ENCODE measurements at regions not wholly inside any gene's neighbourhood (a gene's known extent, or its start where the extent isn't known, plus 50 kb on each side); places are given as distances from the start of the nearest gene placed in this dataset.
"Not testable (repeated sequence)": the region's sequence is repeated elsewhere in the genome, so short reads cannot be mapped to it uniquely, and the experiment has no call there.

DNA sequence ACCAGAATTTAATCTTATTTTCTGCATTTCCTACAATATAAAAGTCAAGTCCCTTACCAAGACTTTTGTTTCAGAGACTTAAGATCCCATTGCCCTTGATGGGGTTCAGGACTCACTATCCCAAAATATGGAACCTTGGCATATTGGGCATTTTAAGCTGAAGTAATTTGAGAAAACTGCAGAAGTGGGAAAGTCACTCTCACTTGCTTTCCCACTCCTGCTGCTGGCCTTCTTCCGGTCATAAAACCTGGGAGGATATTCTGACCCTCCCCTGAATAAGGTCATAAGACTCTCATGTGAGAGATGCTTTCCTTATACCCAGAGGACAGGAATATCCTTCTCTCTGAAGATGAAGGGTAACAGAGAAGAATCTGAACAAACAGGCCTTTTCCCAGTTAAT, 92.8 kb upstream of the IFNGR1 start:
- FAIRE-seq: no peak
- no peak for DNase-seq (ENCODE audit: low spot score)

DNA sequence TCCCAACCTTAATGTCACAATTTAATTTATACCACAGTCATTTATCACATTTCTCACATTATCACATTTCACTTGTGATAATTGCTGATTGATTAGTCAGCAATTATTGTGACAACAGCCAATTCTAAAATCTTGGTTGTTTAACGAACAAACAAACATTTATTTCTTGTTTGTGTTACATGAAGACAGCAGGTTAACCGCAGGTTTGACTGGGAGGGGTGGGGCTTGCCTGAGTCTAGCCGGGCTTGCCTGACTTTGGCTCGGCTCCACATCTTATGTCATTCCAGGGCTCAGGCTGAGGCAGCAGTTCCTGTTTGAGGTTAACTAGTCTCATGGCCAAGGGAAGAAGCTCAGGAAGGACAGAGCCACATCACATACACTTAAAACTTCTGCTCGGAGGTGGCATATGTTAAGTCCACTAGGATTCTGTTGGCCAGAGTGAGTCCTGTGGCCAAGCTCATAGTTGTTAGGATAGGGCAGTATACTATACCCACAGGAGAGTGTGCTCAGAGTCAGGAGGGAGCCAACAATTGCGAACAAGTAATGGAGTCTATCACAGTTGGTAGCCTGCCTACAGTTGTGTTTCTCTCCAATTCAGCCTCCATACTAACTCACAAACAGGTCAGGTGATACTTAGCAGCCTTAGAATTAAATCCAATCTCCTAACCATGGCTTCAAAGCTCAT, 90.0 kb upstream of the IFNGR1 start:
- FAIRE-seq (peak; percentile 88), DNase-seq (ENCODE audit: low spot score) (peak; percentile 72)

DNA sequence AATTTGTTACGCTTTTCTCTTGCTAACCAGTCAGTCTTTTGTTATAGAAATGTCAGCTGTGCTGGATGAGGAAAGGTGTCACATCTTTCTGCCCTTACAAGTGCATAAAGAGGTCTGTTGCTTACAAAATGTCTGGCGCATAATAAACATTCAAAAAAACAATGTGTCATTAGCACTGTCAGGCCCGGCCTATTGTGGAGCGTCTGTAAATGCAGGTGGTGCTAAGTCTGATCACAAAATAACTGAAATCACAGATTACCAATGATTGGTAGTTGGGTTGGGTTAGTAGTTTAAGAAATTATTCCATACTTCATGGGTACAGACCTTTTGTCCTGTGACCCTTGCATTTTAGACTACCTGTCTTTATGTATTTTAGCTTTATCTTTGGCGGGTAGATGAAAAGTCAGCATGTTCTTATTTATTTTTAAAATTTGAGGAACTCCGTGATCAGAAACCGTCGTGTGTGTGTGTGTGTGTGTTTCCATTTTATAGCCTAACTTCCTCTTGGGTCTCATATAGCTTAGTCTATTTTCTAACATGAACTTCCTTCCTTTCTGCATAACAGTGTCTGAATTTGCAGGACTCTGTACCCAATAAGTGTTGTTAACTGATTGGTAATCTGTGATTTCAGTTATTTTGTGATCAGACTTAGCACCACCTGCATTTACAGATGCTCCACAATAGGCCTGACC, 88.1 kb upstream of the IFNGR1 start:
- FAIRE-seq: no peak
- DNase-seq (ENCODE audit: low spot score): no peak

DNA sequence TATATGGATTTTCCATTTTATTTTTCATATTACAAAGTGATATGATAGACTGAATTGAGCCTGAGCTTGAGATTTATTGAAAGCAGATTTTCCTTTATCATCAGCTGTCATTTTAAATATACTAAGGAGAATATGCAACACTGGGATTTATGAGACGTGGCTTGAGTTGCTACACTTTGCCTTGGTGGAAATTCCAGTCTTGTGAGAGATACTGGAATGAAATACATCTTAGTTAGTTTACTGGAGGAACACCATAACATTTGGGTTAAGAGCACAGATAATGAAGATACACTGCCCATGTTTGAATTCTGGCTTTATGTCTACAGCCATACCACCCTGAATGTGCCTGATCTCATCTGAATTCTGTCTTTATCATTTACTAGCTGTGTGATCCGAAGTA, 86.5 kb upstream of the IFNGR1 start:
- no peak for DNase-seq (ENCODE audit: low spot score)

DNA sequence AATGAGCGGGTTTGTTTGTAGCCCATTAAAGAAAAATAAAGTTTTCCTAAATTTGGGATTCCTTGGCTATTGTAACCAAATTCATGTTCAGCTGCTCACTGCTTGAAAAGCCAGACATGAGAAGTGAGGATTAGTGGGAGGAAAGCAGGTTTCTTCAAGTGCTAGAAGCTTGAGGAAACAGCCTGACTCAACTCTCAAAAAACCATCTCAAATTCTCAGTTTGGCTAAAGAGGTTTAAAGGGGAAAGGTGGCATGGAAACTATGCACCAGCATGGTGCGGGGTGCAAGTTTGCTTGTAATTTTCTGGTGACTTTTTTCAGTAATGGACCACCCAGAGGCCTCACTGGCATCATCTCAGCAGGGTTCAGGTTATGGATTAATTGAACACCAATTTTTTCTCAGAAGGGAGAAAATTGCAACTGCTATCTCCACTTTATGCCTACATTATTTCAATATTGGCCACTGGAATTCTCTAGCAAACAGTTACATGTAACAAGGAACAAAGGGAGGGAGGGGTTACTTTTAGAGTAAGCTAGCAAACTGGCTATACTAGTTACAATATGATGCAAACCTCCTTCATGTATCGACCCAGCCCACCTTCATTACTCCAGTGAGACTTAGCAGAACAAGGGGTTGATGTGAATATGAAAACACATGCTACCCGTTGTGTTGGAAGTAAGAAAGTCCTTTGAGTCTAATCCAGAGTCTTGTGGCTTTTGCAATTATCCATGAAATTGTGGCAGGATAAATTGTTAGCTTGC, 85.0 kb upstream of the IFNGR1 start:
- FAIRE-seq: no peak

More for the DNA sequence above, 86.5 kb upstream of the IFNGR1 start:
- no peak for FAIRE-seq

DNA sequence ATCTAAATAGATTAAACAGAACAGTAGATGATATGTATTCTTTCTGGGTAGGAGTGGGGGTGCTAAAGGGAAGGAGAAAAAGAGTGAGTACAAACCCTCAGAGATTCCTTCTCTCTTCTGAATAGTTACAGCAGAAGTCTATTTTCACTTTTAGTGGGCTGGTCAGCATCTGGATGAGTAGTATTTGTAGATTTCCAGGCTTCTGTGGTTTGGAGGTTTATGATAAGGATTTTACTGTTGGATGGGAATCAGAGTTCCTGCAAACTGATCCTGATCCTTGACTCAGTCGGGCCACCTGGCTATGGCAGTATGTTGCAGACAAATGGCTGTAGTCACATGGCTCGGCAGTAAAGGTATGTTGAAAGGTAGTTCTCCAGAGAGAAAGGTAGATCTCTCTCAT, 84.3 kb upstream of the IFNGR1 start:
- no peak for FAIRE-seq

More for the DNA sequence above, 85.0 kb upstream of the IFNGR1 start:
- no peak for DNase-seq (ENCODE audit: low spot score)

DNA sequence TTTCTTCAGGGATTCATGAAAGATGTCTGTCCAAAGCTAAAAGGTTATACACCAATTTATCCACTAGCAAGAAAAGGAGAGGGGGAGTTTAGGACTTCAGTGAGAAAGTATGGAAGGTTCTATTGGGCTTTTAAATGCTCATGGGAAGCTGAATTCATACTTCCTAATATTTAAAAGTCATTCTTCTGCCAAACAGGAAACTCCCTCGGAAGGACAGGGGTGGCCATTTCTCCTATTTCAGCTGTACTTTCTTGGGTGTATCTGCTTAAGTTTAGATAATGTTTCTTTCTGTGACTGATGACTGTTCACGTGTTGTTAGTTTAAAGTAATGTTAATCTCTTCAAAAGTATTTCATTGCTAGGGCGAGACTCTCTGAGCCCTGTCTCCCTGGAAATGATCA, 80.5 kb upstream of the IFNGR1 start:
- no peak for FAIRE-seq
- DNase-seq (ENCODE audit: low spot score): no peak

More for the DNA sequence above, 84.3 kb upstream of the IFNGR1 start:
- DNase-seq (ENCODE audit: low spot score): no peak

DNA sequence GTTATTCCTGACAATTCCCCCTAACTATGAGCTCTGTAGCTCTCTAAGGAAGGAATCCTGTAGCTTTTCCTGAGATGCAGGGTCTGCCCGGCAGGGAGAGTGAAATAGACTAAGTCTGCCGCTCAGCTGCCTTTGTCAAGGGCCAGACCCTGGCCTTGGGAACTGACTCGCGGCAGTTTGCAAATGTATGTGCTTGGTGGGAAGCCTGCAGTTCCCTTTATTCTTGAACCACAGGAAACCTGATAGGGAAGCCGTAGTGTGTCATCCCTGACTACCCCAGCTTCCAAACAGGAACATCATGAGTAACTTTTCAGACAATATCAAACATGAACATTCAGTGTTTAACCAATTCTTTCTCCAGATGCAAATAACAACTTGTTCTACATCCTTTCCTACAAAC, 78.7 kb upstream of the IFNGR1 start:
- FAIRE-seq (no peak), DNase-seq (ENCODE audit: low spot score) (peak; percentile 5)

DNA sequence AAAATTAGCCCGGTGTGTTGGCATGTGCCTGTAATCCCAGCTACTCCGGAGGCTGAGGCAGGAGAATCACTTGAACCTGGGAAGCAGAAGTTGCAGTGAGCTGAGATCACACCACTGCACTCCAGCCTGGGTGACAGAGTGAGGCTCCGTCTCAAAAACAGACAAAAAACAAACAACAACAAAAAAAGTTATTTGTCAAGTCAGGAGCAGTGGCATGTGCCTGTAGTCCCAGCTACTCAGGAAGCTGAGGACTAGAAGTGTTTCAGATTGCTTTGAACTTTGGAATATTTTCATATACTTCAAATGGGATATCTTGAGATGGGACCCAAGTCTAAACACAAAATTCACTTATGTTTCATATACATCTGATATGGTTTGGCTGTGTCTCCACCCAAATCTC, 73.1 kb upstream of the IFNGR1 start:
- DNase-seq (ENCODE audit: low spot score); FAIRE-seq: not testable (repeated sequence)

DNA sequence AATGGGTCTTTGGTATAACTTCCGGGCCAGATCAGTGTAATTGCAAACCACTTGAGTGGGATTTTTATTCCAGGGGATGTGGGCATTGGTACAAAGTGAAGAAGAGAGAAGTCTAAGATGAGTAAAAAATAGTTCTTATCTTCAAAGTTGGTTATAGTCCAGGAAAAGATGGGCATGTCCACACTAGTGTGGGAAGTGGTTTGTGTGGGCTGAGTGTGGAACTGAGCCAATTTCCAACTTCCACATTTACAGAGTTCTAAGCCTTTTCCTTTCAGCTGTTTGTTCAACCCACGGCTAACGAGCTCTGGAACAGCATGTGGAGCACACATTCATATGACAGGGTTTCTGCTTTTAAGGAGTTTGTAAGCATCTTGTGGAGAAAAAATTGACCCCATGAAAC, 72.3 kb upstream of the IFNGR1 start:
- FAIRE-seq (peak; percentile 57), DNase-seq (ENCODE audit: low spot score) (peak; percentile 25)

DNA sequence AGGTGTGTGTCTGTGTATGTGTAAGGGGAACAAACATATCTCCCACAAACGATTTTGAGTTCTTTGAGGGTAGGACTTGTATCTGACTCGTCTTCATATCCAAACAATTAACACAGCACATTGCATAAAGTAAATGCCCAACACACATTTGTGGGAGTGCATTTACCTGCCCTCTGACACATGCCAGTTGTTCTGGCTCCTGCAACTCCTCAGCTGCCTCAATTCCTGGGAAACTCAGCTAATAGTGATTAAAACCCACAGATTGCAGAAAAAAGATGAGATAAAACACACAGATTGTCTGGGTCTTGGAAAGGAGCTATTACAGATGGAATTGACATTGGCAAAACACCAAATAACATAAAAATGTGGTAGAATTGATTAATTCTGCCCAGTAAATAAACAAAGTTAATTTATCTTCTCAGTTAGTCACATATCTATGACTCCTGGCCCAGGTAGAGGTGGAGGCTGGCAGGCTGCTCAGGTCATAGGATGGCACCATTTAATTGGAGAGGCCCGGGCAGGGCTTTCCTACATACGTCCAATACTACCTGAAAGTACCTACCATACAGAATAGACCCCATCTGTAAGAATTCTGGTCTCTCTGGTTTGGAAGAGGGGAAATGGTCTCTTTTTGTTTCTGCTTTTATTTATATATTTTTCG, 71.5 kb upstream of the IFNGR1 start:
- DNase-seq (ENCODE audit: low spot score) (no peak), FAIRE-seq (no peak)

DNA sequence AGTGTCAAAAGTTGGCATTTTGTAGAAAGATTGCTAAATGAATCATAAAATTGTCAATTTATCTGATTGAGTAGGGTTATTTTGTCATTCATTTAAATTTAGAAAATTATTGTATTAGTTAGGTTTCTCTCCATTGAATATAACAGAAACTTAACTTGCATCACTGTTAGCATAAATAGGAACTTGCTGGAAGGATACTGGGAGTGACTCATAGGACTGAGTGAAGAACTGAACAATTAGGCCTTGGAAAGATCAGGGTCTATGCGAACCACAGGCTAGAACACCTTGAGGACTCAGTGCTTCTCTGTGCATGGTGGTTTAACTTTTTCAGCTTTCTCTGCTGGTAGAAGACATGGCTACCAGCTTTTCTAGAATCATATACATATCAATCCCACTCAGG, 67.7 kb upstream of the IFNGR1 start:
- DNase-seq (ENCODE audit: low spot score): no peak
- no peak for FAIRE-seq

DNA sequence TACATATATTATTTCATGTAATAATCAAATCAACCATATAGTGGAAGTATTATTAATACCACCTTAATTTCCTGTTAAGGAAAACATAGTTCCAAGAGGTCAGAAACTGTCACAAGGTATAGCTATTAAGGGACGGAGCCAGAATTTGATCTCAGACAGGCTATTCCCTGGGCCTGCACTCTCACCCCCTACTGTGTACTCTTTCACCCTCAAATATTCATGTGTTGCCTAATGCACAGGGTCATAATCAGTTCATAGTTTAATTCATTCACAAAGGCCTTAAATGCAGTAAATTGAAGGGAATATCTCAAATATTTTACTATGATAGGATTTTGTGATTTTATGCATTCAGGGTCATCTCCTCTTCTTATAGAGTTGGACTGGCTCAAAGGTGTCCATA, 67.2 kb upstream of the IFNGR1 start:
- DNase-seq (ENCODE audit: low spot score) (no peak), FAIRE-seq (no peak)

DNA sequence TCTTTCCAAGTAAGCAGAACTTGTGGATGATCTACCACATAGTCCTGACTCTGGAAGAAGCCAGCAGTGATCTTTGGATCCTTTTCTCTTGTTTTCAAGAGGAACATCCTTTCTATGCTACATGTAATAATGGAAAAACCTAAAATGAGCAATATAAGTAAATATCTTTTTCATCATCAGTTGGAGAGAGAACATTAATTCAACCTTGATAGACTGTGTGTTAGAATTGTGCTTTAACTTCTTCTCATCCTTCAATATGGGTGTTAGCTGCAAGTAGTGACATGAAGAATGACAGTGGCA, 65.6 kb upstream of the IFNGR1 start:
- DNase-seq (ENCODE audit: low spot score) (no peak), FAIRE-seq (no peak)

DNA sequence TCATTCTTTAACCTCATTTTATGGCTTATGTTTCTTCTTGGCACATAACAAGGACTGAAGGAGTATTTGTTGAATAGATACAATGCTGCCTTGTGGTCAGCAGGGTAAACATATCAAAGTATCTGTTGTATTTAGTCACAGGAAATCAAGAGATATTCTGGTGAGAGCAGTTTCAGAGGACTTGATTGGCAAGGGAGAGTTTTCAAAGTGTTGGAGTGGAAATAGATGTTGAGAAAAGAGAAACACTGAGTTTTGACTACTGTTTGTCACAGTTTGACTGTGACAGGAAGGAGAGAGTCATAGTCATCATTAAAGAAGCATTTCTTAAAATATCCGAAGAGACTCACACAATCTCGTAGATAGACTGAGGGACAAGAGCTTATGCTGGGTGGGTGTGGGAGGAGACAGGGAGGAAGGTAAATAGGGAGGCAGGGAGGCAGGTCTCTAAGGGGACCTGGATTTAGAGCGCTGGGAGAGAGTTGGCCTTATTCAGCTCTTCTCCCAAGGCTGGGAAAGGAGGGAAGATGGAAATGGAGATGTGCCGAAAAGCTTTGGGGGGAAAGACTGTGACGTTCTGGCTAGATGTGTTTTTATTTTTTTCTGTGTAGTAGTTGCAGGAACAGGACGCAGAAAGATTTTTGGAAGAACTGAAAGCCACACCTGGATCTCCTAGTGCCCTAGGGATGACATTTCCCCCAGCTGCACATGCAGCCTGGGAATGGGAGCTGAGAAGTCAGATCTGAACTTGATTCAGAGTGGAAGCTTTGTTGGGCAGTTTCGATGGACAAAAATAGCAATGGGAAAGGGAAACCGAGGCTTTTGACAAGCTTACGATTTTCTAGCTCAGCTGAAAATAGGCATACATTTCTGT, 65.0 kb upstream of the IFNGR1 start:
- FAIRE-seq (no peak), DNase-seq (ENCODE audit: low spot score) (peak; percentile 56)

DNA sequence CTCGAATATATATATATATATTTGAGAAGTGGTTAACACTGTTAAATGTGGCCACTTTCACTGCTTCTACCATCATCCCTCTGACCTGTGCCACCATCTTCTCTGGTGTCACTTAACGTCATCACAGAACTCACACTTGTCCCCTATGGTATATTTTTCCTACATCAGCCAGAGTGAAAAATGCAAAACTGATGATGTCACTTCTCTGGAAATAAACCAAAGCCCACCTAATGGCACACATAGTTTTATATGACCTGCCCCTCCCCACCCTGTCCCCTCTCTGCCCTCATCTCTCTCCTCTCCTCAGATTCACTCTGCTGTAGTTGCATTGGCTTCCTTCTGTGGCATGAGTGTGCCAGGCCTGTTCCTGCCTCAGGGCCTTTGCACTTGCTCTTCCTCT, 63.9 kb upstream of the IFNGR1 start:
- FAIRE-seq (no peak), DNase-seq (ENCODE audit: low spot score) (no peak)

DNA sequence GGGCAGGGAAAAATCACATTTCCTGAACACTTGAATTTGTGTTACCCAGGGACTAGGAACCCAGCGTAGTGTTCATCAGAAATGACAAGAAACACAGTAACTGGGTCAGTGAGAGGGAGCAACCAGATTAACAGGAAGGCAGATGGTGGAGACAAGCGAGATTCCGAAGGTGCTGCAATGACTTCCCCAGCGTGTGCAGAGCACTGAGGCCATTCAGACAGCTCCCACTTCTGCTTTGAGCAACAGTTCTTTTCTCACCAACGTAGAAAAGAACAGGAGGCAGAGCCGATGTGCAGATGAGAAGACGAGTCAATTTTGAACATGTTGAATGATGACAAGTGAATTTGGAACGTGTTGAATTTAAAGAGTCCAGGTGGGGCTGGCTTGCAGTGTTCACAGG, 63.1 kb upstream of the IFNGR1 start:
- DNase-seq (ENCODE audit: low spot score): no peak
- no peak for FAIRE-seq

DNA sequence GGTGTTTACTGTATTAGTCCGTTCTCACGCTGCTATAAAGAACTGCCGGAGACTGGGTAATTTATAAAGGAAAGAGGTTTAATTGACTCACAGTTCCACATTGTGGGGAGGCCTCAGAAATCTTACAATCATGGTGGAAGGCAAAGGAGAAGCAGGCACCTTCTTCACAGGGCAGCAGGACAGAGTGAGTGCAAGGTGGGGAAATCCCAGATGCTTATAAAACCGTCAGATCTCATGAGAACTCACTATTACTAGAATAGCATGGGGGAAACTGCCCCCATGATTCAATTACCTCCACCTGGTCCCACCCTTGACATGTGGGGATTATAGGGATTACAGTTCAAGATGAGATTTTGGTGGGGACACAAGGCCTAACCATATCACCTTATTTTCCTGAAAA, 60.1 kb upstream of the IFNGR1 start:
- FAIRE-seq; DNase-seq (ENCODE audit: low spot score): not testable (repeated sequence)

DNA sequence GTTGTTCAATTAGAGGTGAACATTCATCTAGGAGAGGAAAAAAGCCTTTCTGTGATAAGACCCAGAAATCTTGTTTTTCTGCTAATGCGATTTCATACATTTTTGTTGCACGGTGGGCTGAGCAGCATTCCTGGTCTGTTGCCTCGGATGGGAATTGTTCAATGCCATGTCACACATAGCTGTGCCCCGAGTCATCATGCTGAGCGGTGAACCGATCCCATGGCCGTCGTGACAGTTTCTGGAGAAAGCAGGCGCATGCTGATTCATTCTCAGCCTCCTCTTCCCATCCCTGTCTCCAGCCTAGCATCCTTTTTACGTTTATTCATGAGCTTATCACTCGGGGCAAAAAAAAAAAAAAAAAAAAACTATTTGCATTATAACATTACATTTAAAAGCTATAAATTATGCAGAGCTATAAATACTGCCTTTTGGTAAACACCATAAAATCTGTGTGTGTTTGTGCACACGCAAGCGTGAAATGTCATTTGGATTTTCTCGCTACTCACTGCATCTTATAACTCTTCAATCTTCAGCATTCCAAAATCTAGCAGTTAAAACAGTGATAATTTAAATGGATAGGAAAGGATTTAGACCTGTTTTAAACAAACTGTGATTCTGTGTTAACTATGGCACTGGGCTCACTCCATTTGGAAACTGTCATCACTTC, 58.9 kb upstream of the IFNGR1 start:
- FAIRE-seq: peak; percentile 92

DNA sequence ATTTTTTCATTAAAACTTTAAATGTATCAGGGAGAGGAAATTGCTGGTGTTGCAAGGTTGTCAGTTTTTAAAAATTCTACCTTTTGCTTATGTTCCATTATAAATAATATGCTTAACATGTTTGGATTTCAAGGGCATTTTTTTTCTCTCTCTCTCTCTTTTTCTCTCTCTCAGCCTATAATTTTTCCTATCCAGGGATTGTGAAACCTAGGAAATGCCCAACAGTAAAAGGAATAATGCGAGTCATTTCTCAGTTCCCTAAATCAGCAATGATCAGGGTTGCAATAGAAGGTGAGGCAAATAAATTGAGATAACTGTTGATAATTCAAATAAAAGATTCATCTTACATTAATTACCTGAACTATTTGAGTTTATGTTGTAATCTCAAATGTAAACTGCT, 53.2 kb upstream of the IFNGR1 start:
- FAIRE-seq: no peak
- DNase-seq (ENCODE audit: low spot score): no peak

More for the DNA sequence above, 58.9 kb upstream of the IFNGR1 start:
- peak; percentile 88 for DNase-seq (ENCODE audit: low spot score)
